T-helper 1 cell treated with Interleukin-12 subunit alpha and Interleukin-12 subunit beta and Interleukin-4 antibody, amounts not matched to agents 30 ng/mL and 1 ng/mL, for 36 hours (primary cell): ENCODE measurements at regions not wholly inside any gene's neighbourhood (a gene's known extent, or its start where the extent isn't known, plus 50 kb on each side); places are given as distances from the start of the nearest gene placed in this dataset.

Experiments used
- intact Hi-C: fragments of 100-400 bp; cut with micrococcal nuclease; formaldehyde crosslinking; loops from one replicate; pipeline ENCODE4 v1.15.1; 2024

- intact Hi-C loops: no loop called here
These were observed 257.0 kb downstream of the ADGRG6 start for GRCh38 chr6:142558786-142559185.

GRCh38 chr6:142561511-142562265, 259.9 kb downstream of the ADGRG6 start:
- intact Hi-C loops: loop anchor here (10.0 kb wide), 1 partner anchor 323 kb away; no protein-coding TSS in a partner anchor

GRCh38 chr6:142562865-142563264, 261.1 kb downstream of the ADGRG6 start:
- intact Hi-C loops: loop anchor here (10.0 kb wide), 1 partner anchor 322 kb away; no protein-coding TSS in a partner anchor

GRCh38 chr6:142566628-142567396, 265.0 kb downstream of the ADGRG6 start:
- intact Hi-C loops: loop anchor here (1.0 to 10.0 kb wide), 11 partner anchors 93 to 860 kb away; partner anchors contain the start of genes NMBR and VTA1

GRCh38 chr6:142567461-142567860, 265.7 kb downstream of the ADGRG6 start:
- intact Hi-C loops: loop anchor here (2.0 to 10.0 kb wide), 7 partner anchors 125 to 490 kb away; partner anchors contain the start of genes NMBR and VTA1

- intact Hi-C loops: loop anchor here (1.0 to 10.0 kb wide), 7 partner anchors 178 to 942 kb away; partner anchors contain the start of gene FUCA2
These were observed 267.2 kb downstream of the ADGRG6 start for GRCh38 chr6:142568857-142569597.

- intact Hi-C loops: loop anchor here (1.0 to 10.0 kb wide), 7 partner anchors 178 to 941 kb away; partner anchors contain the start of gene FUCA2
These were observed 267.9 kb downstream of the ADGRG6 start for GRCh38 chr6:142569676-142570075.

GRCh38 chr6:142570221-142570671, 268.4 kb downstream of the ADGRG6 start:
- intact Hi-C loops: no loop called here

- intact Hi-C loops: no loop called here
These were observed 291.1 kb downstream of the ADGRG6 start for GRCh38 chr6:142592876-142593275.

GRCh38 chr6:142597836-142598235, 296.0 kb downstream of the ADGRG6 start:
- intact Hi-C loops: no loop called here

GRCh38 chr6:142601427-142601826, 299.6 kb downstream of the ADGRG6 start:
- intact Hi-C loops: no loop called here

GRCh38 chr6:142602972-142603371, 301.2 kb downstream of the ADGRG6 start:
- intact Hi-C loops: no loop called here

GRCh38 chr6:142605922-142606485, 304.2 kb downstream of the ADGRG6 start:
- intact Hi-C loops: no loop called here

- intact Hi-C loops: no loop called here
These were observed 311.1 kb downstream of the ADGRG6 start for GRCh38 chr6:142612956-142613355.

- intact Hi-C loops: no loop called here
These were observed 312.2 kb downstream of the ADGRG6 start for GRCh38 chr6:142613981-142614380.

- intact Hi-C loops: no loop called here
These were observed 315.4 kb downstream of the ADGRG6 start for GRCh38 chr6:142617158-142617557.

- intact Hi-C loops: no loop called here
These were observed 320.0 kb downstream of the ADGRG6 start for GRCh38 chr6:142621822-142622221.

GRCh38 chr6:142624978-142625715, 319.8 kb downstream of the HIVEP2 start:
- intact Hi-C loops: no loop called here

- intact Hi-C loops: no loop called here
These were observed 317.5 kb downstream of the HIVEP2 start for GRCh38 chr6:142627474-142627873.
